Tibial nerve (tissue), 4 donors: ENCODE measurements at regions not wholly inside any gene's neighbourhood (a gene's known extent, or its start where the extent isn't known, plus 50 kb on each side); places are given as distances from the start of the nearest gene placed in this dataset.

Experiments
- DNase-seq, 2 donors: peaks; one replicate each; pipeline ENCODE4 v3.0.0-alpha.2; 2019; ENCODE audit warnings: low spot score in 2 of 2
- H3K27ac ChIP-seq, 4 donors: fragments of 200-600 bp; sonication (generic) in 3 of 4; one replicate each; pipeline ENCODE4 v1.5.1; 2017 to 2019; ENCODE audit warnings: mild to moderate bottlenecking in 1 of 4
- H3K27me3 ChIP-seq, 2 donors: fragments of 200-600 bp; sonication (generic) in 1 of 2; one replicate each; pipeline versions ENCODE4 v1.5.1 to v1.6.0; 2017 to 2019
- H3K36me3 ChIP-seq, 3 donors: fragments of 200-600 bp; sonication (generic); one replicate each; pipeline ENCODE4 v1.5.1; 2018 to 2019
- H3K4me1 ChIP-seq, 4 donors: fragments of 200-600 bp; sonication (generic) in 3 of 4; one replicate each; pipeline ENCODE4 v1.5.1; 2017 to 2019
- H3K4me3 ChIP-seq, 4 donors: fragments of 200-600 bp; sonication (generic) in 3 of 4; one replicate each; pipeline ENCODE4 v1.5.1; 2017 to 2019; ENCODE audit warnings: mild to moderate bottlenecking in 1 of 4, moderate library complexity in 1 of 4
- H3K9me3 ChIP-seq, 4 donors: fragments of 200-600 bp; sonication (generic) in 3 of 4; one replicate each; pipeline ENCODE4 v1.5.1; 2017 to 2019
- EP300 ChIP-seq, 2 donors: sonication (generic); formaldehyde crosslinking; IDR thresholded peaks; one replicate each; pipeline ENCODE4 v1.6.1; 2017; ENCODE audit warnings: antibody characterized with exemption in 2 of 2, mild to moderate bottlenecking in 1 of 2
- POLR2A ChIP-seq, 2 donors: fragments of 450-650 bp; IDR thresholded peaks; one replicate each; pipeline ENCODE4 v1.6.1; 2017; ENCODE audit warnings: antibody characterized with exemption in 2 of 2, mild to moderate bottlenecking in 2 of 2, moderate library complexity in 2 of 2
- WGBS, 2 donors: methylation state at CpG; one replicate each; pipeline ENCODE4 v1.1.5; 2018; 5-methylcytosine and 5-hydroxymethylcytosine counted together
- TF ChIP-seq, protein P1 (sequence below), 5 experiments: fragments of 200-600 bp in 3 of 5; fragments of 450-650 bp in 2 of 5; sonication (generic) in 3 of 5; IDR thresholded peaks; one replicate each; pipeline ENCODE4 v1.5.1; 2016 to 2019; ENCODE audit warnings: antibody characterized with exemption in 5 of 5, mild to moderate bottlenecking in 3 of 5, moderate library complexity in 2 of 5

DNA sequence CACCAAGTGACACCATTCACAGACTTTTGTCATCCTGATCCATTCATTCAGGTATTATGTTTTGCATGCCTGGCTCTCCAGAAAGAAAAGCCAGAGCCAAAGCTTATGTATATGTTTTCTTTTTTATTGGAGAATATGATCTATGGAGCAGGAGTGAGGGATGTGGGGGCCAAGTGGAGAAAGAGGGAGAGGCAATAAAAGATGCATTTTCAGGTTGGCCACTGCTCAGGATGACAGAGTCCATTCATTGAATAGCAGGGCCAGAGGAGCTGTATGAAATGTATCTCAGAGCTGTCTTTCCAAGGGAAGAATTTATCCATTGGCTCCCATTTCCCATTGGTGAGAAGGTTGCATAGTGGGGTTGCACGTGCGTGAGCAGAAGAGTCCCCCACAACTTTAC is 416.1 kb downstream of the ATP23 start:
- H3K27ac ChIP-seq: no peak overlapping the region
- no peaks in the 10 kb centered on the region for H3K36me3 ChIP-seq
- TF ChIP-seq, protein P1, sequence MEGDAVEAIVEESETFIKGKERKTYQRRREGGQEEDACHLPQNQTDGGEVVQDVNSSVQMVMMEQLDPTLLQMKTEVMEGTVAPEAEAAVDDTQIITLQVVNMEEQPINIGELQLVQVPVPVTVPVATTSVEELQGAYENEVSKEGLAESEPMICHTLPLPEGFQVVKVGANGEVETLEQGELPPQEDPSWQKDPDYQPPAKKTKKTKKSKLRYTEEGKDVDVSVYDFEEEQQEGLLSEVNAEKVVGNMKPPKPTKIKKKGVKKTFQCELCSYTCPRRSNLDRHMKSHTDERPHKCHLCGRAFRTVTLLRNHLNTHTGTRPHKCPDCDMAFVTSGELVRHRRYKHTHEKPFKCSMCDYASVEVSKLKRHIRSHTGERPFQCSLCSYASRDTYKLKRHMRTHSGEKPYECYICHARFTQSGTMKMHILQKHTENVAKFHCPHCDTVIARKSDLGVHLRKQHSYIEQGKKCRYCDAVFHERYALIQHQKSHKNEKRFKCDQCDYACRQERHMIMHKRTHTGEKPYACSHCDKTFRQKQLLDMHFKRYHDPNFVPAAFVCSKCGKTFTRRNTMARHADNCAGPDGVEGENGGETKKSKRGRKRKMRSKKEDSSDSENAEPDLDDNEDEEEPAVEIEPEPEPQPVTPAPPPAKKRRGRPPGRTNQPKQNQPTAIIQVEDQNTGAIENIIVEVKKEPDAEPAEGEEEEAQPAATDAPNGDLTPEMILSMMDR (IDR thresholded peaks at IDR 0.05): no peak
- TF ChIP-seq POLR2A (IDR thresholded peaks at IDR 0.05) (no peak), EP300 (IDR thresholded peaks at IDR 0.05) (no peak)
- H3K4me3 ChIP-seq: no peak overlapping the region
- no peaks in the 10 kb centered on the region for H3K27me3 ChIP-seq
- no peaks in the 10 kb centered on the region for H3K9me3 ChIP-seq
- peaks cover 0 to 4% (median 0%) of the 10 kb centered on the region in 4 donors for H3K4me1 ChIP-seq
- DNase-seq: no peak
- WGBS, 2 donors: 64 to 97% methylated on average over 2 of the region's 2 CpGs

DNA sequence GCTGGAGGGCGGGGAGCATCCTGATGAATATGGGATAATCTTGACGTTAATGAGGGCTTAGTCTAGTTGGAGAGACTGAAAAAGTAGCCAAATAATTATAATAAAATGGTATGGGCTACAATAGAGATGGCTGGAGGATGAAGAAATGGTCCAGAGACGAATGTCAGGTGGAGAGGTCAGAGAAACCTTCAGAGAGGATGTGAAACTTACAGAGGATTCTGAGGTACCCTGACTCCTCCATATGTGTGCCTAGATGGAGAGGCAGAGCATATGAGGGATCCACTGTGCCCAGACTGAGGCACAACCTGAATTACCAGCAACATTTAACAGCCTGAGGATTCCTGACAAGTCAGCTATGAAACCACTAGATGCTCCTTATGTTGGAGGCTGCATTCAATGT is 417.0 kb downstream of the ATP23 start:
- WGBS, 2 donors: 72% methylated on average over 3 of the region's 3 CpGs
- TF ChIP-seq EP300 (IDR thresholded peaks at IDR 0.05) (no peak), POLR2A (IDR thresholded peaks at IDR 0.05) (no peak)
- TF ChIP-seq, protein P1 (IDR thresholded peaks at IDR 0.05): no peak
- Histone ChIP-seq H3K36me3 (no peaks in the 10 kb centered on the region), H3K27me3 (no peaks in the 10 kb centered on the region), H3K4me3 (no peak overlapping the region), H3K9me3 (no peaks in the 10 kb centered on the region), H3K27ac (no peak overlapping the region), H3K4me1 (peaks cover 0 to 4% (median 0%) of the 10 kb centered on the region in 4 donors)
- no peak for DNase-seq

DNA sequence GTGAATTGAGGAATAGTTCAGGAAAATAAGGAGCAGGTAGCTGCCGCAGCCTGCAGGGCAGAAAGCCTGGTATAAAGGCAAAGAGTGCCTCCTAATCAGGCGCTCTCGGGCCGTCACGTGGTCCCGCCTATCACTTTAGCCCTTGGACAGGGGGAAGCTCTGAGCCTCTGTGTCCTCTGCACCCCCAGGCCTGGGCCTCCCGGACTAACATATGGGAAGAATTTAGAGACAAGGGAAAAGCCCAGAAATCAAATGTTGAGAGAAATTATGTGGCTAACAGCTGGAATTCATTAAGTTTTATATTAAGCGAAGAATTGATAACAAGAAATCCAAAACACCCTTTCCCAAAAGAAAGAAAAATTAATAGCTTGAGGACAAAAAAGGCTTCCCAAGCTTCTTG is 417.7 kb downstream of the ATP23 start:
- Histone ChIP-seq H3K4me3 (no peak overlapping the region), H3K27ac (no peak overlapping the region), H3K36me3 (no peaks in the 10 kb centered on the region), H3K9me3 (no peaks in the 10 kb centered on the region), H3K27me3 (no peaks in the 10 kb centered on the region), H3K4me1 (peaks cover 0 to 4% (median 0%) of the 10 kb centered on the region in 4 donors)
- no peak for DNase-seq
- 59 to 73% methylated on average over 8 of the region's 8 CpGs for WGBS, 2 donors
- TF ChIP-seq EP300 (IDR thresholded peaks at IDR 0.05) (no peak), POLR2A (IDR thresholded peaks at IDR 0.05) (no peak)
- TF ChIP-seq, protein P1 (IDR thresholded peaks at IDR 0.05): no peak

DNA sequence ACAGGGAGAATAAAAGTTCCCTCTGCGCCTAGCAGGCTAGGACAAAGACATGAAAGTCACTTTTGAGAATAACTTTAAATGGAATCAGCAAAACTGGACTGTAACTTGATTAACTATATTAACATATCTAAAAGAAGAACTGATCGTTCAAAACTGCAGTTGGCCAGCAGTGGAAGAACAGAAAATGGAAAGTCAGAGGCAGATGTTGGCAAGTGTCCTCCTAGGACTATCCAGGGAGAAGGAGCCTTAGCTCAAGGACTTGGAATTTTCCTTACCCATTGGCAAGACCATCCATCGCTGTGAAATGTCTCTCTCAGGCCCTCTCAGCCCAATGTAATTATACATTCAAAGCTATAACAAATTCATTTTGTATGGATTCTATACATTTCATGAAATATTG is 419.7 kb downstream of the ATP23 start:
- peaks cover 0 to 4% (median 0%) of the 10 kb centered on the region in 4 donors for H3K4me1 ChIP-seq
- no peaks in the 10 kb centered on the region for H3K36me3 ChIP-seq
- no peak overlapping the region for H3K27ac ChIP-seq
- TF ChIP-seq POLR2A (IDR thresholded peaks at IDR 0.05) (no peak), EP300 (IDR thresholded peaks at IDR 0.05) (no peak)
- TF ChIP-seq, protein P1 (IDR thresholded peaks at IDR 0.05): no peak
- WGBS, 2 donors: 70 to 79% methylated on average over 3 of the region's 3 CpGs
- no peak overlapping the region for H3K4me3 ChIP-seq
- no peaks in the 10 kb centered on the region for H3K9me3 ChIP-seq
- DNase-seq: no peak
- no peaks in the 10 kb centered on the region for H3K27me3 ChIP-seq

DNA sequence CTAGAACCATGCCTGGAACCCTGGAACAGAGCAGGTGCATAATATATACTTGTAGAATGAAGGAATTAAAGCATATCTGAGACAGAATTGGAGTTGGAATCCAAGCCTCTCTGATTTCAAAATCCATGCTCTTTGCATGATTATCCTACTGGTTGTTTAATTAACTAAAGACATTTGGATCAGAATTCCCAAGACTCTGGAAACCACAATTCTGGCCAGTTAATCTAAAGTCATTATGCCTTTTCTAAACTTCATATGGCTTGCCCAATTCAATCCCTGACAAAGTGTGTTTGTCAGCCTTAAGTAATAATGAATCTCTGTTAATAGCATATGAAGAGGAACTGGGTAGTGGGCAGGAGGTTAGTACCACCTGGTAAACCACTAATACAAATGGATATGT is 422.6 kb downstream of the ATP23 start:
- no peaks in the 10 kb centered on the region for H3K4me1 ChIP-seq
- H3K4me3 ChIP-seq: no peak overlapping the region
- H3K27ac ChIP-seq: no peak overlapping the region
- TF ChIP-seq EP300 (IDR thresholded peaks at IDR 0.05) (no peak), POLR2A (IDR thresholded peaks at IDR 0.05) (no peak)
- TF ChIP-seq, protein P1 (IDR thresholded peaks at IDR 0.05): no peak
- H3K36me3 ChIP-seq: no peaks in the 10 kb centered on the region
- no peak for DNase-seq
- H3K9me3 ChIP-seq: no peaks in the 10 kb centered on the region
- no peaks in the 10 kb centered on the region for H3K27me3 ChIP-seq
